Activated CD4-positive, alpha-beta T cell treated with anti-CD3 and anti-CD28 coated beads for 4 hours (primary cell): ENCODE measurements at regions not wholly inside any gene's neighbourhood (a gene's known extent, or its start where the extent isn't known, plus 50 kb on each side); places are given as distances from the start of the nearest gene placed in this dataset.

Source experiments
- DNase-seq, 2 donors: peaks; one replicate each; pipeline ENCODE4 v3.0.0-alpha.2; 2020

- DNase-seq: no peak
Measured at GRCh38 chr5:93273176-93273575, 307.8 kb downstream of the NR2F1-AS1 start.

- DNase-seq: no peak
Measured at GRCh38 chr5:93272108-93272507, 308.9 kb downstream of the NR2F1-AS1 start.

- DNase-seq: no peak
Measured at GRCh38 chr5:93267736-93268135, 313.3 kb downstream of the NR2F1-AS1 start.

- DNase-seq: no peak
Measured at GRCh38 chr5:93267276-93267675, 313.7 kb downstream of the NR2F1-AS1 start.

GRCh38 chr5:93257616-93258015 is 323.4 kb downstream of the NR2F1-AS1 start:
- no peak for DNase-seq

- DNase-seq: no peak
Measured at GRCh38 chr5:93255796-93256195, 325.2 kb downstream of the NR2F1-AS1 start.

GRCh38 chr5:93252165-93252564 is 328.9 kb downstream of the NR2F1-AS1 start:
- DNase-seq: no peak

- DNase-seq: no peak
Measured at GRCh38 chr5:93251347-93251746, 329.7 kb downstream of the NR2F1-AS1 start.

DNA sequence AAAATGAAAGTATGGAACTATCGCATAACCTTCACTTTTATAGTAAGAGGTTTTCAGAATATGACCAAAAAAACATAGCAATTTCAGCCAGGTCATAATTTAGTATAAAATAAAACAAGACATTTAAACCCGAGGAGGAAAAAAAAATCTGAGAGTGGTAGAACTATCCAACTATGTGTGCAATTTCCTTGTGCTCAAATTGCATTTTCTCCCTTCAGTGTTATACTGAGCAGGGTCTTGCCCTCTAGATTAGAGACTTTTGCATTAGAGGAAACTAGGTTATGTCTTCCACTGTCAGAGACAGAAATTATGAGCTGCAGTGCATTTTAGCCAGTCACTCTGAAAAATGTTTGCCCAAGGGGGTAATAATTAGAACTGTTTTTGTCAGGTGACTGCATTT is 330.6 kb downstream of the NR2F1-AS1 start:
- DNase-seq: no peak

- no peak for DNase-seq
Measured at GRCh38 chr5:93249651-93250289, 331.2 kb downstream of the NR2F1-AS1 start.

DNA sequence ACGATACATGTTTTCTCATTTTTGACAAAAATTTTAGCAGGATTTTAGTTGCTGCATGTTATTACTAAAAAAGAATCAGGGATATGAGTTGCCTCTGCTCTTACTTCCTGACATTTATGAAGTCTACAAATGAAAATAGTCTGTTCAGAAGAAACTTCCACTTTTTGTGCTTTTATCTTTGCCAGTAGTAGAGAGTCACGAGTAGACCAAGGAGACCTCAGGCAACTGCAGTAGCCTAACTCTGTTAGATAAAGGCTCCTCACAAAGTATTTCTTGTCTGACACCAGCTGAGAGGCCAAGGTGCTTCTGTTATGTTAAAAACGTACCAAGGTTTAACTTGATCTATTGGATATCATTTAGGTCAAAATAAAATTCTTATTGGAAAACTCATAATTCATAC is 333.9 kb downstream of the NR2F1-AS1 start:
- DNase-seq: no peak

GRCh38 chr5:93246090-93246855 is 334.7 kb downstream of the NR2F1-AS1 start:
- no peak for DNase-seq

DNA sequence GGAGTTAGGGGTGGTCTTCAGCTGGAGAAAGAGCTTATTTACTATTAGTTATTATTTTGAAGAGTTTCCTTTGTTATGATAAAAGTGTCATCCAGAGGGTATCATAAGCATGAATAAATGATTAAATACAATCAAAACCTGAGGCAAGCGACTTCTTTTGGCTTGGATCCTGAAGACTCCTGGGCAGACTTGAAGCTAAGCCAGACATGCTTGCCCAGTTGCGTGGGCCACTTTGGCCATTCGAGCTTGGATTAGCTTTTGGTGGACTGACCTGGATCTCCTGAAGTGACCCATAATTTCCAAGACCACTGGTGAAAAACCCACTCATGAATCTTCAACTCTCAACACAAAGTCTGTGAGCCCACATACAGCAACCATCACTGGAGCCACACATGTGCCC is 335.8 kb downstream of the NR2F1-AS1 start:
- DNase-seq: no peak

DNA sequence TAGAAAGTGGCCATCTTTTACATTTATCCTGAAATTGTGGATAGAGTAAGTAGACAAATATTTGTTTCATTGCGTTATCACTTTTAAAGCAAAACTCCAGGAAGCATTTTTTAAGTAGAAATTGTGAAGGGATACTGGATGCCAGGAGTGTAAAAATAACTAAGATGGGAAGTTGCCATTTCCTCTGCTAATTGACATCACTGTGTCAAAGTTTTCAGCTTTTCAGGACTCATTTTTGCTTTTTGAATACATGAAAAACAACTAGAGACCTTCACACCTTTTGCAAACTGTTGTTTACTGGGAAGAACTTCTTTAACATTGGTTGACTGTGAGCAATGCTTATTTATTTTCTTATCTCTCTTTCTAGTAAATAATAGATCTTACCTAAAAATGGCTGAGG is 337.5 kb downstream of the NR2F1-AS1 start:
- DNase-seq: no peak

DNA sequence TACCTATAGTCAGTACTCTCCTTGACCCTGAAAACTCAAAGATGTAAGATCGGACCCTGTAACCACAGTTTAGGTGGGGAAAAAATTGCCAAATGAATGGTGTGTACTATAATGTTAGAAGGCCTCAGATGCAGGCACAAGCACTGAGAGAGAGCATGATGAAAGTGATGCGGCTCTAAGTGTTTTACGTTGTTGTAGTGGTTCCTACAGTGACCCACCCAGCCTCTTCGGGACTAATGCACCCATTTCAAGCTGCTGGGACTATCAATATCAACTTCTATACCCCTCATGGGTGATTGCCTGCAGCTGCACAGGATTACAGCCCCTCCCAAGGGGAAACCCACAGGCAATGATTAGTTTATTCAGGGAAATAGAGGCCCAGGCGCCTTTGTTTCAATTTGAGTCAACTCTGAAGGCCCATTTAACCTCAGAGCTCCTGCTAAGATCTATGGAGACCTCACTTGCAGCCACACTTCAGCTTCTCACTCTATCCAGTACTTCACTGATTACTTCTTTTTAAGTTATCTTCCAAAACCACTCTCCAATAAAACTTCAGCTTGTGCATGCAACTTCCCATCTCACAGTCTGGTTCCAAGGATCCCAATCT is 340.7 kb downstream of the NR2F1-AS1 start:
- no peak for DNase-seq

DNA sequence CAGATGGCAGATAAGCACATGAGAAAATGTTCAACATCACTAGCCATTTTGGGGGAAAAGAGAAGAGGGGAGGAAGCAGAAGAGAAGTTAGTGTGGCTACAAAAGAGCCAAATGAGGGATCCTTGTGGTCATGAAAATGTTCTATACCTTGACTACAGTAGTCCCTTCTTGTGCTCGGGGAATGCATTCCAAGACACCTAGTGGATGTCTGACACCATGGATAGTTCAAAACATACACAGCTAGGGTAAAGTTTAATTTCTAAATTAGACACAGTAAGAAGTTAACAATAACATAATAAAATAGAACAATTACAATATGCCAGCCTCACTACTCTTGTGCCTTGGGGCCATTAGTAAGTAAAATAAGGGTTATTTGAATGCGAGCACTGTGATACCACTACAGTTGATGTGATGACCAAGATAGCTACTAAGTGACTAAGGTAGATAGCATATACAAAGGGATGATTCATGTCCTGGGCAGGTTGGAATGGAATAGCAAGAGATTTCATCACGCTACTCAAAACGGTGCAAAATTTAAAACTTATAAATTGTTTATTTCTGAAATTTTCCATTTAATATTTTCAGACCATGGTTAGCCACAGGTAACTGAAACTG is 344.1 kb downstream of the NR2F1-AS1 start:
- no peak for DNase-seq

- no peak for DNase-seq
Measured at GRCh38 chr5:93235761-93236160, 345.3 kb downstream of the NR2F1-AS1 start.

DNA sequence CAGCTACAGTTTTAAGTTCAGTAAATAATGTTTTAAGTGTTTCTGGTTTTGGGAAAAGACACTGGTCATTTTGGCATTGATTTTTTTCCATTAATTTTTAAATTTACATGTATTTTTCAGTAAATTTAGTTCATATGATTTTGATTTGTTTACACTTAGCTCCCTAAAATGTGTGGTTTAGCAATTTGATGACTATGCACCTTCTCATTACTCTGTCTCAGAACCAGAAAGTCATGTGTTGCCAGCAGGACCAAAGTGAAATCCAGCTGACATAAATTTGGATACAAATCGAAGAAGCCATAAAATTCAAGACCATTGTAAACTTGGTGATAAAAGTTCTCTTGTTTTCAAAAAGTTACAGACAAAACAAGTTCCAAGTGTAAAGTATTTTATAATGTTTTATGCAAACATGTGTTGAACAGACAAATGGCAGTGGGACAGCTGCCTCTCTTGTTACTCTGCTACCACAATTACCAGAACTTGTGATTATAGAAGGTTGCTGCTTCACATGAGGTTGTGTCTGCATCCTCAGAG is 354.8 kb downstream of the NR2F1-AS1 start:
- DNase-seq: no peak

DNA sequence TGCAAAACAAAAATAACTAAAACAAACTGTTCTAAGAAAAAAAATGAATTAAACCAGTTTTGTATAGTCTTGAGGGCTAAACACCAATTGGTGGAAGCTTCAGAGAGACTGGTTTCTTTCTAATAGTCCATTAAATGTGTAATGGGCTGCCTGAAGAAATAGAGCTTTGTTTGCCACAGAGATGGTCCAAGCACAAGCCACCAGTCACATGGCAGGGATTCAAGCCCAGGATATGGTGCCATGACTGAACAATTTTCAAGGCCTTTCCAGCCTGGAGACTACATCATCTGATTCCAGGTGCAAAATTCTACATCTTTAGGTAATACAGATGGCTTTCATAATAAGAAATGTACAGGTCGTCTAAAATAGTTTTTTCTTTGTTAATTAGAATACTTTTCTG is 355.3 kb downstream of the NR2F1-AS1 start:
- DNase-seq: no peak

DNA sequence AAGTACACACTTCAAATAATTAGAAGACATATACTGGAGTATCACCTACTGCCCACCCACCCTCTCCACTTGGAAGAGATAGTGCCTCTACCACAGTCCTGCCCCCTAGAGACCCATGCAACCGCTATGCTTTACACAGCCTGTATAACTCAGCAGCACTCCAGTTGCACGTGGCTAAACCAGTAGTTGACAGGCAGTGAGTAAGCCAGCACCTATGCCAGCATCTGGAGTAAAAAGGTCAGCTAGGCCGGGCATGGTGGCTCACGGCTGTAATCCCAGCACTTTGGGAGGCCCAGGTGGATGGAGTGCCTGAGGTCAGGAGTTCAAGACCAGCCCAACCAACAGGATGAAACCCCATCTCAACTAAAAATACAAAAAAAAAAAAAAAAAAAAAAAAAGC is 356.4 kb downstream of the NR2F1-AS1 start:
- no peak for DNase-seq

GRCh38 chr5:93221773-93222172 is 359.2 kb downstream of the NR2F1-AS1 start:
- DNase-seq: no peak

DNA sequence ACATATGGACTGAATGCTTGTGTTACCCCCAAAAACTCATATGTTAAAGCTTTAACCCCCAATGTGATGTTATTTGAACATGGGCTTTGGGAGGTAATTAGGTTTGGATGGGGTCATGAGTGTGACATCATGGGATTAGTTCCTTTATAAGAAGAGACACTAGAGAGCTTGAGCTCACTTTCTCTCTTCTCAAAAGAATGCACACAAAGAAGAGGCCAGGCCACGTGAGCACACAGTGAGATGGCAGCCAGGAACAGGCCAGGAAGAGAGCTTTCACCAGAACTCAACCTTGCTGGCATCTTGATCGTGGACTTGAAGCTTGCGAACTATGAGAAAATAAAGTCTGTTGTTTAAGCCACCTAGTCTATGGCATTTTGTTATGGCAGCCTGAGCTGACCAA is 360.6 kb downstream of the NR2F1-AS1 start:
- DNase-seq: no peak

- no peak for DNase-seq
Measured at GRCh38 chr5:93219641-93220145, 361.3 kb downstream of the NR2F1-AS1 start.
